WERI-Rb-1 (cell line): ENCODE measurements at regions not wholly inside any gene's neighbourhood (a gene's known extent, or its start where the extent isn't known, plus 50 kb on each side); places are given as distances from the start of the nearest gene placed in this dataset.

ENCODE experiments used
- DNase-seq: peaks from one replicate; pipeline ENCODE4 v3.0.0-alpha.2; 2020
- H3K27ac ChIP-seq: fragments of 250-450 bp; sonication (Bioruptor Pico); 2 replicates; pipeline ENCODE4 v1.5.1; 2020; ENCODE audit warnings: mild to moderate bottlenecking, moderate library complexity
- H3K27me3 ChIP-seq: fragments of 250-450 bp; sonication (Bioruptor Pico); 2 replicates; pipeline ENCODE4 v1.5.1; 2021; ENCODE audit warnings: mild to moderate bottlenecking, low read depth, moderate library complexity; ENCODE audit not compliant: insufficient read depth, severe bottlenecking
- H3K36me3 ChIP-seq: fragments of 250-450 bp; sonication (Bioruptor Pico); 2 replicates; pipeline ENCODE4 v1.5.1; 2020; ENCODE audit warnings: mild to moderate bottlenecking, moderate library complexity
- H3K4me3 ChIP-seq: 2 replicates; pipeline ENCODE4 v1.5.1; 2011; ENCODE audit warnings: low read depth, mild to moderate bottlenecking, control low read depth, low read length
- H3K9me3 ChIP-seq: fragments of 250-450 bp; sonication (Bioruptor Pico); 2 replicates; pipeline ENCODE4 v1.5.1; 2021; ENCODE audit warnings: mild to moderate bottlenecking, moderate library complexity; ENCODE audit not compliant: severe bottlenecking
- TF ChIP-seq, protein P1 (sequence below): IDR thresholded peaks from 2 replicates; pipeline ENCODE4 v1.5.1; 2011; ENCODE audit warnings: low read depth, mild to moderate bottlenecking, control low read depth, inconsistent platforms, low read length

DNA sequence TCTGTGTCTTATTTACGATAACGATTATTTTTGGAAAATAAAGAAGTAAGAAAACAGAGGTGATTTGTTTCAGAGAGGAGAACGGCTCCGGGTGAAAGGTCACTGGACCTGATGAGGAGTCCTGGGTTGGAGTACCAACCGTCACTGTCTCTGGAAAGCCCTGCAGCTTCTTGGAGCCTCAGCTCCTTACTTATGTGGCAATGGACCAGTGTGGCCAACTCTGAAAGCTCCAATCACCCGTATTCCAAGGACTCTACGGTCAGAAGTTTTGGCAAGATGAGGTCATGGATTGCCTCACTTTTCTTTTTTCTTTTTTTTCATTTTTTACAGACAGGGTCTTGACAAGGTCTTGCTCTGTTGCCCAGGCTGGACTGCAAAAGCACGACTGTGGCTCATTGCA is 84.8 kb downstream of the KLF4 start:
- H3K36me3 ChIP-seq: no peaks in the 10 kb centered on the region
- H3K4me3 ChIP-seq: no peak overlapping the region
- no peaks in the 10 kb centered on the region for H3K27me3 ChIP-seq
- no peak overlapping the region for H3K27ac ChIP-seq
- no peak for DNase-seq
- TF ChIP-seq, protein P1, sequence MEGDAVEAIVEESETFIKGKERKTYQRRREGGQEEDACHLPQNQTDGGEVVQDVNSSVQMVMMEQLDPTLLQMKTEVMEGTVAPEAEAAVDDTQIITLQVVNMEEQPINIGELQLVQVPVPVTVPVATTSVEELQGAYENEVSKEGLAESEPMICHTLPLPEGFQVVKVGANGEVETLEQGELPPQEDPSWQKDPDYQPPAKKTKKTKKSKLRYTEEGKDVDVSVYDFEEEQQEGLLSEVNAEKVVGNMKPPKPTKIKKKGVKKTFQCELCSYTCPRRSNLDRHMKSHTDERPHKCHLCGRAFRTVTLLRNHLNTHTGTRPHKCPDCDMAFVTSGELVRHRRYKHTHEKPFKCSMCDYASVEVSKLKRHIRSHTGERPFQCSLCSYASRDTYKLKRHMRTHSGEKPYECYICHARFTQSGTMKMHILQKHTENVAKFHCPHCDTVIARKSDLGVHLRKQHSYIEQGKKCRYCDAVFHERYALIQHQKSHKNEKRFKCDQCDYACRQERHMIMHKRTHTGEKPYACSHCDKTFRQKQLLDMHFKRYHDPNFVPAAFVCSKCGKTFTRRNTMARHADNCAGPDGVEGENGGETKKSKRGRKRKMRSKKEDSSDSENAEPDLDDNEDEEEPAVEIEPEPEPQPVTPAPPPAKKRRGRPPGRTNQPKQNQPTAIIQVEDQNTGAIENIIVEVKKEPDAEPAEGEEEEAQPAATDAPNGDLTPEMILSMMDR: no peak
- H3K9me3 ChIP-seq: peaks cover 3% of the 10 kb centered on the region

DNA sequence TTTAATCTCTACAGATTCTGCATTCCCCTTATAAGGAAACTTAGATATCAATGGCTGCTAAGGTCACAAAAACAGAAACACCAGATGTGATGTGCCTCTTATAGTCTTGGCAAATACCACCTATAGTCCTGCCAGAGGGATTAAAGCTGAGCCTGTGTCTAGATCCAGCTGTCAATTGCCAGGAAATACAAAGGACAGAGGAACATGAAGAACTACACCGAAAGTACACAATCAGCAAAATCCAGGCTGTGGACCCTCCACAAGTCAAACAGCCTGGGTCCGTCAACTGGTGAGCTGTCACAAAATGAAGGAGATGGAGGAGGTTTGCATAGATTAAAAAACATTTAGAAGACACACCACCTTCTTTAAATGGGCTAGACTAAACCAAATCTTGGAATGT is 85.4 kb downstream of the KLF4 start:
- TF ChIP-seq, protein P1: no peak
- H3K4me3 ChIP-seq: no peak overlapping the region
- no peak for DNase-seq
- no peak overlapping the region for H3K27ac ChIP-seq
- no peaks in the 10 kb centered on the region for H3K27me3 ChIP-seq
- peaks cover 3% of the 10 kb centered on the region for H3K9me3 ChIP-seq
- no peaks in the 10 kb centered on the region for H3K36me3 ChIP-seq

DNA sequence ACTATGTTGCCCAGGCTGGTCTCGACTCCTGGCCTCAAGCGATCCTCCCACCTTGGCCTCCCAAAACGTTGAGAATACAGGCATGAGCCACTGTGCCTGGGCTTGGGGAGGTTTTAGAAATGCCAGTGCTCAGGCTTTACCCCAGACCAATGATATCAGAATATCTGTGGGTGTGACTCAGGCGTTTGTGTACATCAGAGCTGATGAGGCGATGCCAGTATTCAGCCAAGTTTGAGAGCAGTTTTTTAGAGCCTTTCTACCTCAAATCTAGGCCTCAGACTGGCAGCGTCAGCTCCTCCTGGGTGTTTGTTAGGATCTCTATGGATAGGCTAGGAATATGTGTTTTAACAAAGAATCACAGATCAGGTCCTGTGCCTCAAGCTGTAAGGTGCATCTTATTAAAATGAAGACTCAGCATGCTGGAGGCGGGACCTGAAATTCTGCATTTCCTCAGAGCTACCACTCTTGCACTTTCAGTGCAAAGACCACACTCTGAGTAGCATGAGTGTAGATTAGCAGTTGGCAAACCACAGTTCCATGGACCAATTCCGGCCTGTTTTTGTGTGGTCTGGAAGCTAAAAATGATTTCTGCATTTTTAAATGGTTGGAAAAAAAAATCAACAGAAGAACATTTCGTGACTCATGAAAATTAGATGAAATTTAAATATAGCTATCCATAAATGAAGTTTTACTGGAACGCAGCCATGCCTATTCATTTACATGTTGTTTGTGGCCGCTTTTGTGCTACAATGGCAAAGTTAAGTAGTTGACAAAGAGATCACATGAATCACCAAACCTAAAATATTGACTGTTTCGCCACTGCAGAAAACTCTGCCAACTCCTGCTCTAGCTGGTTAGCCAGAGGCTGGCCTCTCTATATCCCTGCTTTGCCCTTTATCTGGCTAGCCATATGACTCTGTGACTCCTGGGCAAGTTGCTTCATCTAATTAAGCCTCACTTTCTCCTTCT is 92.2 kb downstream of the KLF4 start:
- Histone ChIP-seq H3K36me3 (no peaks in the 10 kb centered on the region), H3K9me3 (peaks cover 3% of the 10 kb centered on the region), H3K4me3 (no peak overlapping the region), H3K27me3 (no peaks in the 10 kb centered on the region), H3K27ac (no peak overlapping the region)
- no peak for DNase-seq
- TF ChIP-seq, protein P1: no peak

DNA sequence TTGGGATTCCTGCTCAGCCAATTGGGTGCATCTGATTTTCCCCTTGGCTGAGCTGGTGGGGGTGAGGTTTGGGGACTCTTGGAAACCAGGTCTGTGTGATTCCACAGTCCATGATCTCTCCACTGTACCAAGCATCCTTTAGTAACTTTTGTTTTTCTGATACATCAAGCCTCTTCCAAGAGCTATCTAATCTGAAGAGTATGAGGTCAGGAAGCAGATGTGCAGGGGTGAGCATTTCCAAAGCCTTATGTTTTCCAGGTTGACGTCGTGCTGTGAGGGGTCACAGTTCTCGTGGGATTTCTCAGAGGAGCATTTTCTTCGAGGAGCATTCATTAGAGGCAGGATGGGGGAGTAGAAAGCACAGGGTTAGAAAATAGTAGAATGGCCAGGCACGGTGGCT is 95.3 kb downstream of the KLF4 start:
- no peaks in the 10 kb centered on the region for H3K9me3 ChIP-seq
- H3K4me3 ChIP-seq: no peak overlapping the region
- no peaks in the 10 kb centered on the region for H3K27me3 ChIP-seq
- TF ChIP-seq, protein P1: no peak
- H3K36me3 ChIP-seq: no peaks in the 10 kb centered on the region
- no peak overlapping the region for H3K27ac ChIP-seq
- no peak for DNase-seq

DNA sequence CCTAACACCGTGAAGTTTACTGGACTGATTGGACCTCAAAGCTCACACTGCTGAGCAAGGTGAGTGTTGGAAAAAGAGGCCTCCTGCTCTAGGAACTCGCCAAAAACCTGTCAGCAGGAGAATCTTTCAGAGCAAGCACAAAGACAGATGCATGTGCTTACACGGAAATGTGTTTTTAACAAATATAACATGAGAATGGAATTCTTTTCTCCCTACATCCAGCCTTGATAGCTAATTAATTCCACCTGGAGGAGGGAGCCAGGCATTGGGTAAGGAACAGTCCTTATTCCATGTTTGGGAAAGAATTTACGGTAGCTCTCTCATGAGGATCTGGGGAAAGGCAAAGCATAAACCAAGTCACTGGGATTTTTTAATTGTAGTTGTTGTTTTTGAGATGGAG is 98.8 kb downstream of the KLF4 start:
- no peaks in the 10 kb centered on the region for H3K27me3 ChIP-seq
- no peaks in the 10 kb centered on the region for H3K36me3 ChIP-seq
- TF ChIP-seq, protein P1: no peak
- H3K27ac ChIP-seq: no peak overlapping the region
- no peak for DNase-seq
- no peak overlapping the region for H3K4me3 ChIP-seq
- H3K9me3 ChIP-seq: no peaks in the 10 kb centered on the region
